ENCODE measurements at regions not wholly inside any gene's neighbourhood (a gene's known extent, or its start where the extent isn't known, plus 50 kb on each side); places are given as distances from the start of the nearest gene placed in this dataset.

GRCh38 chr3:64438812-64439211 is 213.5 kb upstream of the PRICKLE2 start:
- Histone ChIP-seq H3K9ac (ENCODE audit: insufficient read depth, low read length, poor library complexity, severe bottlenecking) (no peak overlapping the region), H3K27me3 (ENCODE audit: control insufficient read depth in 2 of 2, insufficient read depth in 2 of 2, low read length in 2 of 2) (peaks cover 9 to 12% of the 10 kb centered on the region in 2 donors), H3K36me3 (replicated peaks in 1 of 2; ENCODE audit: control insufficient read depth in 1 of 2, insufficient read depth in 2 of 2, low read length in 2 of 2) (no peaks in the 10 kb centered on the region), H3K4me2 (replicated peaks; ENCODE audit: extremely low read depth, low read length, poor library complexity, severe bottlenecking) (no peak overlapping the region), H3K27ac (ENCODE audit: low read depth in 1 of 2, low read length in 2 of 2) (no peak overlapping the region), H3K79me2 (ENCODE audit: insufficient read depth, low read length) (no peaks in the 10 kb centered on the region), H3K4me1 (ENCODE audit: control insufficient read depth in 1 of 2, insufficient read depth in 2 of 2, low read length in 2 of 2) (no peaks in the 10 kb centered on the region), H3K4me3 (replicated peaks in 1 of 3; ENCODE audit: low read depth in 2 of 3, low read length in 3 of 3) (no peak overlapping the region), H3K9me3 (replicated peaks in 1 of 2; ENCODE audit: control insufficient read depth in 1 of 2, insufficient read depth in 1 of 2, low read length in 2 of 2) (peaks cover 13 to 21% of the 10 kb centered on the region in 2 donors), H4K20me1 (ENCODE audit: insufficient read depth, low read length) (no peaks in the 10 kb centered on the region), H2AFZ (ENCODE audit: insufficient read depth, low read depth, low read length, poor library complexity, severe bottlenecking) (no peak overlapping the region)
- WGBS (ENCODE audit: insufficient coverage), result 57% methylated on average over 6 of the region's 7 CpGs
- DNase-seq, result no peak
- Mint-ChIP-seq H3K4me1 (no peaks in the 10 kb centered on the region), H3K27me3 (ENCODE audit: low read depth in 3 of 3) (peaks cover 6 to 23% (median 19%) of the 10 kb centered on the region in 3 donors), H3K4me3 (no peak overlapping the region), H3K36me3 (no peaks in the 10 kb centered on the region), H3K9me3 (peaks cover 13 to 22% (median 16%) of the 10 kb centered on the region in 7 donors), H3K27ac (no peak overlapping the region)
- intact Hi-C loops (cut with micrococcal nuclease), result no loop called here
- TF ChIP-seq, protein P1, sequence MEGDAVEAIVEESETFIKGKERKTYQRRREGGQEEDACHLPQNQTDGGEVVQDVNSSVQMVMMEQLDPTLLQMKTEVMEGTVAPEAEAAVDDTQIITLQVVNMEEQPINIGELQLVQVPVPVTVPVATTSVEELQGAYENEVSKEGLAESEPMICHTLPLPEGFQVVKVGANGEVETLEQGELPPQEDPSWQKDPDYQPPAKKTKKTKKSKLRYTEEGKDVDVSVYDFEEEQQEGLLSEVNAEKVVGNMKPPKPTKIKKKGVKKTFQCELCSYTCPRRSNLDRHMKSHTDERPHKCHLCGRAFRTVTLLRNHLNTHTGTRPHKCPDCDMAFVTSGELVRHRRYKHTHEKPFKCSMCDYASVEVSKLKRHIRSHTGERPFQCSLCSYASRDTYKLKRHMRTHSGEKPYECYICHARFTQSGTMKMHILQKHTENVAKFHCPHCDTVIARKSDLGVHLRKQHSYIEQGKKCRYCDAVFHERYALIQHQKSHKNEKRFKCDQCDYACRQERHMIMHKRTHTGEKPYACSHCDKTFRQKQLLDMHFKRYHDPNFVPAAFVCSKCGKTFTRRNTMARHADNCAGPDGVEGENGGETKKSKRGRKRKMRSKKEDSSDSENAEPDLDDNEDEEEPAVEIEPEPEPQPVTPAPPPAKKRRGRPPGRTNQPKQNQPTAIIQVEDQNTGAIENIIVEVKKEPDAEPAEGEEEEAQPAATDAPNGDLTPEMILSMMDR (IDR thresholded peaks at IDR 0.05), result no peak

GRCh38 chr3:64438066-64438465 is 212.8 kb upstream of the PRICKLE2 start:
- Mint-ChIP-seq H3K27me3 (ENCODE audit: low read depth in 3 of 3) (peaks cover 1 to 16% (median 12%) of the 10 kb centered on the region in 3 donors), H3K27ac (no peak overlapping the region), H3K4me3 (no peak overlapping the region), H3K9me3 (peaks cover 13 to 21% (median 18%) of the 10 kb centered on the region in 7 donors), H3K4me1 (no peaks in the 10 kb centered on the region), H3K36me3 (no peaks in the 10 kb centered on the region)
- no peak overlapping the region for H3K27ac ChIP-seq (ENCODE audit: low read depth in 1 of 2, low read length in 2 of 2)
- TF ChIP-seq, protein P1 (IDR thresholded peaks at IDR 0.05), result no peak
- H3K4me2 ChIP-seq (replicated peaks; ENCODE audit: extremely low read depth, low read length, poor library complexity, severe bottlenecking), result no peak overlapping the region
- H3K9me3 ChIP-seq (replicated peaks in 1 of 2; ENCODE audit: control insufficient read depth in 1 of 2, insufficient read depth in 1 of 2, low read length in 2 of 2), result peaks cover 15 to 22% of the 10 kb centered on the region in 2 donors
- H3K4me1 ChIP-seq (ENCODE audit: control insufficient read depth in 1 of 2, insufficient read depth in 2 of 2, low read length in 2 of 2), result no peaks in the 10 kb centered on the region
- H3K79me2 ChIP-seq (ENCODE audit: insufficient read depth, low read length), result no peaks in the 10 kb centered on the region
- no peak overlapping the region for H2AFZ ChIP-seq (ENCODE audit: insufficient read depth, low read depth, low read length, poor library complexity, severe bottlenecking)
- H3K4me3 ChIP-seq (replicated peaks in 1 of 3; ENCODE audit: low read depth in 2 of 3, low read length in 3 of 3), result no peak overlapping the region
- H3K27me3 ChIP-seq (ENCODE audit: control insufficient read depth in 2 of 2, insufficient read depth in 2 of 2, low read length in 2 of 2), result peaks cover 6 to 8% of the 10 kb centered on the region in 2 donors
- H3K9ac ChIP-seq (ENCODE audit: insufficient read depth, low read length, poor library complexity, severe bottlenecking), result no peak overlapping the region
- no CpG with 5 or more reads among the region's 1 CpG for WGBS (ENCODE audit: insufficient coverage)
- no peaks in the 10 kb centered on the region for H3K36me3 ChIP-seq (replicated peaks in 1 of 2; ENCODE audit: control insufficient read depth in 1 of 2, insufficient read depth in 2 of 2, low read length in 2 of 2)
- intact Hi-C loops (cut with micrococcal nuclease), result no loop called here
- no peak for DNase-seq
- no peaks in the 10 kb centered on the region for H4K20me1 ChIP-seq (ENCODE audit: insufficient read depth, low read length)

Measured in CD14-positive monocyte (primary cell).